Fibroblast of lung (primary cell): ENCODE measurements at regions not wholly inside any gene's neighbourhood (a gene's known extent, or its start where the extent isn't known, plus 50 kb on each side); places are given as distances from the start of the nearest gene placed in this dataset.

Experiments used
- CTCF ChIP-seq, 2 donors: IDR thresholded peaks in 1 of 2; conservative IDR thresholded peaks in 1 of 2; 1 replicate in 1 of 2; 2 replicates in 1 of 2; pipeline ENCODE4 v1.5.1; 2011 to 2012; ENCODE audit warnings: low read length in 2 of 2, control low read depth in 1 of 2, inconsistent platforms in 1 of 2, low read depth in 1 of 2, mild to moderate bottlenecking in 1 of 2
- EZH2 ChIP-seq: IDR thresholded peaks from 2 replicates; pipeline ENCODE4 v1.5.1; 2012; ENCODE audit warnings: low read length, control low read depth, mild to moderate bottlenecking; ENCODE audit errors: missing control alignments

GRCh38 chrX:69234624-69235023 is 69.4 kb upstream of the PJA1 start:
- TF ChIP-seq CTCF (conservative IDR thresholded peaks at IDR 0.05 in 1 of 2, IDR thresholded peaks at IDR 0.05 in 1 of 2; ENCODE audit: low read depth in 1 of 2, low read length in 2 of 2) (no peak), EZH2 (no peak)
